ENCODE measurements at regions not wholly inside any gene's neighbourhood (a gene's known extent, or its start where the extent isn't known, plus 50 kb on each side); places are given as distances from the start of the nearest gene placed in this dataset.
"Not testable (repeated sequence)": the region's sequence is repeated elsewhere in the genome, so short reads cannot be mapped to it uniquely, and the experiment has no call there.

DNA sequence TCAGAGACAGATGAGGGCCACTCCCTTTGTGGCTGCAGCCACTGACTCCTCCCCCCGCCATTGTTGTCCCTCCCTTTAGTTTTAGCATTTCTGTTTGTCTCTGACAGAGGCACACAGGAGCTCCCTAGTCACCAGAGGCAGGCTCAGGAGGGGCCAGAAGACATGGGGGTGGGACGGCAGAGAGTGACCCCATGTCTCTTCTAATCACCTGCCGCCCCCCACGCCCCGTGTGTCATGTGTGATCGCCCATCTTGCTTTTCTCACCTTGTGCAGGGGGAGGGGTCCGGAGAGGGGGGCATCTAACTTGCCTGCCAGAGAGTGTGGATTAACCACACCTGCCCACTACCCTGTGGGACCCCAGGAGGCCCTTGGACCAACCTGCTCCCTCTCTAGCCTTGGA is 246.7 kb upstream of the TP53TG3C start:
- DNase-seq: not testable (repeated sequence)

DNA sequence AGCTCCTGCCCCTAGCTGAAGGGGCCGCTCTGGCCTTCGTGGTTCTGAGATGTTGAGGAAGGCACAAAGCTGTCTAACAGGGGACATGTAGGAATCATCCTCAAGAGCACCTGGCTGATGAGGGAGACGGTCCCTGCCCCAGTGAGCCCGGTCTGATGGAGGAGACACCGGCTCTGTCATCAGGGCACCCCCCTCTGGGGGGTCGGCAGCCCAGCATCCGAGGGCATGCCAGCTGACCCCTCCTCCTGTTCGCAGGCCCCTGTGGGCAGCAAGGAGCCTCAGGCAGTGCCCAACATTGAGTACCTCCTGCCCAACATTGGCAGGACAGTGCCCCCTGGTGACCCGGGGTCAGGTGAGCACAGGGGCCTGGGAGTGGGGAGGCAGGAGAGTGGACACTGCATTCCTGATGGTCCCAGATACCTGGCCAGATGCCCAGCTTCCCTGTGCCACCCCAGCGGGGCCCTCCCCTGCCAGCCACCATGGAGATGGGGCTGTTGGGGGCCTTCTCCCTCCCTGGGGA is 247.9 kb upstream of the TP53TG3C start:
- not testable (repeated sequence) for DNase-seq

DNA sequence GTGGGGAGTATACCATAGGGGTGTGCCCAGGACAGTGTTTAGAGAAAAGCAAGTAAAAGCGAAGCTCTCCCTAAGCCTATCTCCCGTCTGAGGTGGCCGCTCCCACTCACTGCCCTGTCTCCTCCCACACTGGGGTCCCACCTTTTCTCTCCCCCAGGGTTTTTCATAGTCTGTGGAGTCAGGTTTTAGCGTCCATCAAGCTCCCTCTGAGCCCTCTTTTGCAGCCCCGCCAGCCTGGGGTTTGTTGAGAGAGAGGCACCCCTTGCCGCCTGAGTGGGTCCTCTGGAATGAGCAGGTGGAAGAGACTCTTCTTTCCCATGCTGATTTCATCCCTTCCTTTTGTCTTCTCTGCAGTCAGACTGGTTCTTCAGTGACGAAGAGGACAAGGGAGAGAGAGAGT is 248.7 kb upstream of the TP53TG3C start:
- not testable (repeated sequence) for DNase-seq

DNA sequence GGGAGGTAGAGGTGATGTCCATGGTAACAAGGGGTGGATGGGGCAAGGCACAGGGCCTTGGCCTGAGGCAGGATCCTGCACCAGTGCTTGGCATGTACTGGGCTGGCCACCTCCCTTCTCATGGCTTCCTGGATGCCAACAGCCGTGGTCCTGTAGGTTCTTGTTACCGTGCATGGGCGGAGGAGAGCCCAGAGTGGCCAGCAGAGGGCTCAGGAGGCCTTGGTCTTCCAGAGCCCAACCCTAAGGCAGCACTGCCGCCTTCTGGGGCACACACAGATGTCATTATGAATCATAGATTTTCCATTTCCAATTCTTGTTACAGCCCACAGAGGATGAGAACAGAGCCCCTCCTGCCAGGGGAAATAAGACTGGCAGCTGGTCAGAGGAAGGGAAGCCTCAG is 254.2 kb upstream of the TP53TG3C start:
- DNase-seq: not testable (repeated sequence)

DNA sequence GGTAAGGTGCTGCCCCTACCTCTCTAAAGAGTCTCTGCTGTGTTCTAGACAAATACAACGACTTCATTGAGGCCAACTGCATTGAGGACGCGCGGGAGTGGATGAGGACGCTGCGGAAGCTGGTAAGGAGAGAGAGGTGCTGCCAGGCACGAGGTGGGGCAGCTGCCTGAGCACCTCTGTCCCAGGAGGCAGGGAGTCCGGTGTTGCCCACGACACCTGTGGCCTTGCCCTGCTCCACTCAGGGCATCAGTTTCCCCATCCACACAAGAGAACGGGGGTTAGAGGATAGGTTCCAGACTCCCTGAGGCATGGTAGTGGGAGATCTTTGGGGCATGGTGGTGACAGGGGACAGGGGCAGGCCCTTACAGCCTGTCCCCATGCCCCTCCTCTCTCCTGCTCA is 256.1 kb upstream of the TP53TG3C start:
- DNase-seq: not testable (repeated sequence)

DNA sequence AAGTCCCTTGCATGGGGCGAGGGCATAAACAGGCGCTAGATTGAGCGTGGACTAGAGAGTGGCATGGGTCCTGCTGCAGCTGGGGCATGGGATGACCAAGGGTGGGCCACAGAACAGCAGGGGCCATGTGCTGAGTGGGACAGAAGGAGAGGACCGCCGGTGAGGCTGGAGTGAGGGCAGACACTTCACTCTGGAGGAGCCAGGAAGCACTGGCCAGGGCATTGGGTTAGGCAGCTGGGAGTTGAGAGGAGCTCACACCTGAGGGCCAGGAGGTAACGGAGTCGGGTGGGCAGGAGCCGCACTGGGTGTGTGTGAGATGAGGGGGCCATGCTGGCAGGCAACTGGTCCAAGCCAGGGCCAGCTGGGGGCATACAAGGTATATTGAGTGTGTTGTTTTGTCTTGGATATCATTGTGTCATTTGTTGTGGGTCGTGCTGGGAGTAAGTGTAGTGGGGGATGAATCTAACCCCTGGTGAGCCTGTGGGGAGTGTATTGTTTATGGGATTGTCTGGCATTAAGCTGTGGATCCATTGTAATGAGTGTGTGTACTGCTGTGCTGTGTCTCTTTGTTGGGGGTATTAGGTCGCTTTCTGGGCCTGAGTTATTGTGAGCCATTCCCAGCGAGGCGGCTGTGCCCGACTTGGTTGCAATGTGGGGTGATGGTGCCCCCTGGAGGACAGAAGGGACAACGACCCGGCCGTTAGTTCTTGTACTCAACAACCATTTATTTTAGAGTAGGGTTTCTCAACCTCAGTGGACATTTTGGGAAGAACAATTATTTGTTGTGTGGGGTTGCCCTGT is 256.5 kb upstream of the TP53TG3 start:
- not testable (repeated sequence) for DNase-seq

DNA sequence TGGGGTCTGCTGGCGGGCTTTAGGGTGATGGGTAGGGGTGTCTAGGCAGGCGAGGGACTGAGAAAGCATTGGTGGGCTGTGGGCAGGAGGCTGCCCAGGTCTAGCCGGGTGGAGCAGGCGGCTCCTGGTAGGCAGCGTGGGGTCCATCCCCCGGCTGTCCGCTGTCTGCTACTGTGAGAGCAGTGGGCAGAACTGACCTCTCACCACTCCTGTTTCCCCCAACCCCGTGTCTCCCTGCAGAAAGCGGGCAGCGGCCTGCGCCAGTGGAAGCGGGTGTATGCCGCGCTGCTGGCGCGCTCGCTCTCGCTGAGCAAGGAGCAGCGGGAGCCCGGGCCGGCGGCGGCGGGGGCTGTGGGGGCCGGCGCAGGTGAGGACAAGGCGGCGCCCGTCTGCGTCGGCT is 249.2 kb upstream of the TP53TG3 start:
- DNase-seq: not testable (repeated sequence)

DNA sequence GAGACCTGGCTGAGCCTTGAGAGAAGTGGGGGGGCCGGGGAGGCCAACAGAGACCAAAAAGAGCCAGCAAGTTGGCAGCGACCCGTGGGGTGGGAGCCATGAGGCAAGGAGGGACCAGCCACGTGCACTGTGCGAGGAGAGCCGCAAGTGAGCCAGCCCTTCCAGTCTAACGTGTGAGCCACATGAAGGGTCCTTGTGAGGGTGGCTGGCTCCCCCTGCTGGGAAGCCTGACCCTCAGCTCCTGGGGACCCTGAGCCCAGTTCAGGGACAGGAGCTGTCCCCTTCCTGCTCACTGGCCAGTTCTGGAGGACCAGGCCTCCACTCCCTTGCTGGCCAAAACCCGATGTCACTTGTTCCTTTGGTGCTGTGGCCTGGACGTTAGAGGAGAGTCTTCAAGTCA is 246.6 kb upstream of the TP53TG3 start:
- peak in 1 of 2 experiments; percentile 0 for DNase-seq

DNA sequence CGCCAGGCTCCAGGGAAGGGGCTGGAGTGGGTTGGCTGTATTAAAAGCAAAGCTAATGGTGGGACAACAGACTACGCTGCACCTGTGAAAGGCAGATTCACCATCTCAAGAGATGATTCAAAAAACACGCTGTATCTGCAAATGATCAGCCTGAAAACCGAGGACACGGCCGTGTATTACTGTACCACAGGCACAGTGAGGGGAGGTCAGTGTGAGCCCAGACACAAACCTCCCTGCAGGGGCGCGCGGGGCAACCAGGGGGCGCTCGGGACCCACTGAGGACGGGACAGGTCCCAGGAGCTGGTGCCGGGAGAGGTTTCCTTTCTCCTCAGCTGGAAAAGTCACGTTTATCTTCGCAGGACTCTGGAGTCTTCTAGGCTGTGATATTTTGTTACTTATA is 239.4 kb upstream of the TP53TG3 start:
- DNase-seq: not testable (repeated sequence)

DNA sequence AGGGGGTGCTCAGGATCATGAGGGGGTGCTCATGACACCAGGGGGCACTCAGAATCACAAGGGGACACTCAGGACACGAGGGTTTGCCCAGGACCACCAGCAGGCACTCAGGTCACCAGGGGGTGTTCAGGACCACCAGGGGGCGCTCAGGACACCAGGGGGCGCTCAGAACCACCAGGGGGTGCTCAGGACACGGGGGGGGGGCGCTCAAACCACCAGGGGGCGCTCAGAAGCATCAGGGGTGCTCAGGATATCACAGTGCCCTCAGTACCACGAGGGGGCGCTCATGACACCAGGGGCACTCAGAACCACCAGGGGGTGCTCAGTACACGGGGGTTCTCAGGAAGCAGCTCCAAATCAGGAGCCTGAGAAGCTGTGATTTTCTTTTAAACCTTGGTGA is 221.8 kb upstream of the TP53TG3 start:
- DNase-seq: peak; percentile 67 to 73

DNA sequence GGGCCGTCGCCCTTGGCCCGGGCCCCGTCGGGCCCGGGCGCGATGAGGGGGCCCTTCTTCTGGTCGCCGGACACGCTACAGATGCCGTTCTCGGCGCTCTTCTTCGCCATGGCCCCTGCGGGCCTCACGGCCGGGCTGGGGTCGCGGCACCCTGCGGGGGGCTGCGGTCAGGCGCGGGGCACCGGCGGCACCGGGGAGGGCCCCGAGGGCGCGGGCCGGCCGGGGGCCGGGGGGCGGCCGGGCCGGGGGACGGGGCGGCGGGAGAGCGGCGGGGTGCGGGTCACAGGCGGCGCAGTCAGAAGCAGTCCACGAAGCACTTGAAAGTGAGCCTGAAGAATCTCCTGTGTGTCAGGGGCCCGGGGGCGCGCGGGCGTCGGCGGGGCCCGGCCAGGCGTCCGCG is 209.4 kb upstream of the TP53TG3 start:
- not testable (repeated sequence) for DNase-seq

DNA sequence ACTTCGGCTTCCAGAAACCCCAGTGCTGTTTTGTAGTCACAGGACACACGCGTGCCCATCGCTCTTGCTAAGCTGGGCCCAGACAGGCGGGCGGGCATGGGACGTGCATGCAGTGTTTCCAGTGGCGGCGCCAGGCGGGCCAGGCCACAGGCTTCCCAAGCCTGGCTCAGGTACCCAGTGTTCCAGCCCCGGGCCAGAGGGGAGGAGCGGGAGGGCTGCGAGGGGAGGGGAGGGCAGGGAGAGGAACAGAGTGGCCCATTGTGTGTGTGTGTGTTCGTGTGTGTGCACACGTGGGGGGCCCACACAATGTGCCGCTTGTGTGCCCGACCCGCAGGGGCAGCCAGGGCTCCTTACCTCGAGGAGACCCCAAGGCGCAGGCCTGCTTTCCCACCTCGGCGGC is 208.6 kb upstream of the TP53TG3 start:
- not testable (repeated sequence) for DNase-seq

DNA sequence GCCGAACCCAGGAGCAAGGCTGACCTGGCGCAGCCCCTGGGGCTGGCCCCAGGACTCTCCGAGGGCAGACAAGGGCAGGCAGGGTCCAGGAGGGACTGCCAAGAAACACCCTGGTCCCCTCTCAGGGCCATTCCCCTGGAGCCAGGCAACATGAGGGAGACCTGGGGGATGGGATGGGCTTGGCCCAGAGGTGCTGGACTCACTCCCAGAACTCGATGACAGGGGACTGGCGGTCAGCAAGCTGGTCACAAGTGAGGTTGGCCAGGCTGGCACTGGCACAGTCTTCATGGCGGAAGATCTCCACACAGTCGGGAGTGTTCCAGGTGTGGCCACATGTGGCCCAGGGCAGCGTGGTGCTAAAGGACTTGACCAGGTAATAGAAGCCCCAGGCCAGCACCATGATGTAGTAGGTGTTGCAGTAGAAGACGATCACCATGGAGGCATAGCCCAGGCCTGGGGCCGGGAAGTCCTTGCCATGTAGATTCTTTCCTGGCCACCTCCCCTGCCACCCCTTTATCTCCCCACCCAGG is 206.4 kb upstream of the TP53TG3 start:
- DNase-seq: not testable (repeated sequence)

DNA sequence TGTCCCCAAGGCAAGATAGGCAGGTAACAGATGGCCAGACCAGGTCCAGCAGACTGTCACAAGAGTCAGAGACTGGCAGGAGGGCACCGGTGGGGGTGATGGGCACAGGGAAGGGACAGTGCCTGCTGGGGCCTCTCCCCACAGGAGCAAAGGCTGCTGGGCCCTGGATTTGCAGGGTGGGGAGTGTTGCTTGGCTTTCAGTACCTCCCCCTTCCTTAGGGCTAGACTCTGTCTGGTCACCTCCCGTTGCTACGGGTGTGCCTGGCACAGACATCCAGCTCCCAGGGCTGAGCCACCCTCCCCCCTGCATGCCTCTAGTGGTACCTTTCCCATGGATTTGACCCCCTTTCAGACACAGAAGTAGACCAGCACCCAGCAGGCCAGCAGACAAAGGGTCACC is 205.7 kb upstream of the TP53TG3 start:
- DNase-seq: not testable (repeated sequence)

DNA sequence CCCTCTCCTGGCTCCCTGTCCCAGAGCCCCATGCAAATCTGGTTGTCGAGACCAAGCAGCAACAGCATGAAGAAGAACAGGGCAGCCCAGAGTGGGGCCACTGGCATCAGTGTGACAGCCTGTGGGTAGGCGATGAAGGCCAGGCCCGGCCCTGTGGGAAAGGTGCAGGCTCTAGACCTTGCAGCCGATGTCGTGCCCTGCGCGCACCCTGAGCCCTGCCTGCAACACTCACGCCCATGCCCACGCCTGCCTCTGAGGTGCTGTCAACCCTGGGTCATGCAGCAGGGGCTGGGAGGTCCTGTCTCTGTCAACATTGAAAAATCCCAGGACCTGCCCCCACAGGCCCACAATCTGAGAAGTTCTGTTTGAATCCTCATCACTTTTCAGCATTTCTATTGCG is 204.0 kb upstream of the TP53TG3 start:
- DNase-seq: not testable (repeated sequence)

DNA sequence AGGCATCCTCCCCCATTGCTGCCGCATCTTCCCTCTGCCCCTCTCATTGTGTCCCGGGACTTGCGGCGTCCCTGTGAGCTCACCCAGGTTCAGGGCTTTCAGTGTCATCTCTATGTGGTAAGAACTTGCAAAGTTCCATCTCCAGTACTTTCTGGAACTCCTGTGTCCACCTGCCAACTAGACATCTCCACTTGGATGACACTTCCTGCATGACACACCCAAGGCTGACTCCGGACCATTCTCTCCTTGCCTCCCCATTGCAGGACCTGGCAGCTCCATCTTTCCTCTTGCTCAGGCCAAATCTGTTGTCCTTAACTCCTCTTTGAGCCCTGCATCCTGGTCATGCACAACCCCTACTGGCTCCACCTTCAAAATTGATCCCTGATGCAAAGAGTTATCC is 200.8 kb upstream of the TP53TG3 start:
- not testable (repeated sequence) for DNase-seq

DNA sequence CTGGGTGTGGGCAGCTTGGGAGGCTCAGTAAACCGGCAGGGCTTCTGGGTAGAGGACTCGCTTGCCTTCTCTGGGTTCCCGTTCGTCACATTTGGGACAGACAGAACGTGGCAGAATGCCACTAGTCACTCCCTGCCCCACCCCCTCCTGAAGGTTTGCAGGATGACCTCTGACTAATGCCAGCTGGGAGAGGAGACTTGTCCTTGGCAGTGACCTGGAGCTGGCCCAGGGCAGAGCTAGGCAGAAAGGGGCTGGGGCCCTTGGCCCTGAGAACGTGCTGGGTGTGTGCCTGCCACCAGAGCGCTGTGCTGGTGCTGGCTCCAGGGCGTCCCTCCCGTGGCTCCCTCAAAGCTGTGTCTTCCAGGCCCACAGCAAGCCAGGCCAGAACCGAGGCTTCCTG is 197.8 kb upstream of the TP53TG3 start:
- not testable (repeated sequence) for DNase-seq

DNA sequence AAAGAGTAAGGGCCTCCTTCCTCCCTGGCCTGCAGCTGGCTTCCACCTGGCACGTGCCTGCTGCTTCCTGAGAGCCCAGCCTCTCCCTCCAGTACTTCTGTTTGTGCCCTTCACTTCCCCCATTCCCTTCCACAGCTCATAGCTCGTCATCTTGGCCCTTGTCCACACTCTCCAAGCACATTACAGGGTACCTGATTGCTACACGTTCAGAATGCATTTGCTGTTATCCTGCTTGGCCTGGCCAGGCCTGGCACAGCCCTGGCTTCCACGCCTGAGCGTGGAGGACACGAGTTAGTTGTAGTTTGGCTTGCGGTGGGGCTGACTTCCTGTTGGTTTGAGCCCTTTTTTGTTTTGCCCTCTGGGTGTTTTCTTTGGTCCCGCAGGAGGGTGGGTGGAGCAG is 197.2 kb upstream of the TP53TG3 start:
- not testable (repeated sequence) for DNase-seq

DNA sequence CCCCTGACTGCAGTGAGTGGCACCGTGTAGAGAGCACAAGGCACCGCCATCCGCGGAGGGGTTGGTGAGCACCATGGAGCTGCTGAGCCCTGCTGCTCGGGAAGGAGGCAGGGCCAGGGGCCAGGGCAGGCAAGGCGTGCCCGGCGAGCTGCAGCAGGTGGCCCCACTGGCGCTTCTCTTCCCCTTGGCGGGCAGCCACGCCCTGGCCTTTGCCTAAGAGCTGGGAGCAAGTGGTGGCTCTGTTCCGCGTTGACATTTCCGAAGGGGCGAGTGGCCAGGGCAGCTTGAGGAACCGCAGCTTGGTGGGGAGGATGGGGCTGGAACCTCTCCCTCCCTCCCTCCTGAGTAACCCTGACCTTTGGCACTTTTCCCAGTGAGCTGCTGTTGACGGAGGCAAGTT is 194.7 kb upstream of the TP53TG3 start:
- DNase-seq: not testable (repeated sequence)

DNA sequence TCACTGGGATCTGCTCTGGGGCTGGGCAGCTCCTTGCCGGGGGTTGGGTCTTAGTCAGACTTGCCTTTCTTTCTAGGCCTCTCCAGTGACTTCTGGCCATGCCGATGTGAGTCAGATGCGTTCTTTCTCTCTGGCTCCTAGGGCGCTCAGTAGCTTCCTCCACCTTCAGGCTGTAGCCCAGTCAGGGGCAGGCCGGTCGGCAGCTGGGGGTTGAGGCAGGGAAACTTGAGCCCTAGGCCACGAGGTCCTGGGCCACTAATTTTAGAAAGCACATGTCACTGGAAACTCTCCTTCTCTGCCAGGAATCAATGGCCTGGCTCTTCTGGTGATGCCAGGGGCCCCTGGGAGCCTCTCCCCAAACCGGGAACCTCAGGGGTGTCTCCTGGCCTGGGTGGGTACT is 192.4 kb upstream of the TP53TG3 start:
- not testable (repeated sequence) for DNase-seq

DNA sequence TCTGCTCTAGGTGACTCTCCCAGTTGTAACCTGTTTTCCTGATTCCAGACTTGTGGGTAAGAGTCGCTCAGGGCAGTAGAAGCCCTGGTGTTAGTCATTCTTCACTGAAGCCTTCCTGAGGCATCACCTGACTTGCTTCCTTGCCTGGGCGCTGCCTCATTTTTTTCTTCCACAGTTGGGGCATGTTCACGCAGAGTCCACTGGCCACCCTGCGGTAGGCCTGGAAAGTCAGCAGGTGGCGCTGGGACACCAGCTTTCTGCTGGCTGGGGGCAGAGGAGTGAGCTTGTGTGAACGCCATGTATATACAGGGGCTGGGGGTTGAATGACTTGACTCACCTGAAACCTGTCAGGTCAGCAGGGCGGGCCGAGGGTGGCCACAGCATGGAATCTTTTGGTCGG is 189.3 kb upstream of the TP53TG3 start:
- DNase-seq: not testable (repeated sequence)

DNA sequence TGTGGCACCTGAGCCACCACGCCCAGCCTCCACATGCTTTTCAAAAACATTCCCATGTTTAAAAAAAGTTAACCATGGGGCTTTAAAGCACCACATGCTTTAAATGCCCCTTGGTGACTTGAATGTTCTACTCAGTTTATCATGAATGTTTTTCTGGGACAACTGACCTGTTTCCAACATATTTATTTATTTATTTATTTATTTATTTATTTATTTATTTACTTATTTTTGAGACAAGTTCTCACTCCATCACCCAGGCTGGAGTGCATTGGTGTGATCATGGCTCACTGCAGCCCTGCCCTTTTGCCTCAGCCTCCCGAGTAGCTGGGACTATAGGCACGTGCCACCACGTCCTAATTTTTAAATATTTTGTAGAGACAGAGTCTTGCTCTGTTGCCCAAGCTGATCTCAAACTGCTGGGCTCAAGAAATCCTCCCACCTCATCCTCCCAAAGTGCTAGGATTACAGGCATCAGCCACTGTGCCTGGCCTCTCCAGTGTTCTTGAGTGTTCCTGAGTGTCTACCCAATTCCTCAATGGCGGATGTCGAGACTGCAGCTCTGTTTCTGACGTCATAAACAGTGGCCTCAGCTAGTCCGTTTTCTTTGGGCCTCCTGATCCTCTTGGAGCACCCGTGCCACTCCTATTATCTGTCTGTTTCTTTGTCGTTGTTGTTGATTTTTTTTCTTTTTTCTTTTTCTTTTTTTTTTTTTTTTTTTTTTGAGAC is 185.7 kb upstream of the TP53TG3 start:
- DNase-seq: not testable (repeated sequence)

DNA sequence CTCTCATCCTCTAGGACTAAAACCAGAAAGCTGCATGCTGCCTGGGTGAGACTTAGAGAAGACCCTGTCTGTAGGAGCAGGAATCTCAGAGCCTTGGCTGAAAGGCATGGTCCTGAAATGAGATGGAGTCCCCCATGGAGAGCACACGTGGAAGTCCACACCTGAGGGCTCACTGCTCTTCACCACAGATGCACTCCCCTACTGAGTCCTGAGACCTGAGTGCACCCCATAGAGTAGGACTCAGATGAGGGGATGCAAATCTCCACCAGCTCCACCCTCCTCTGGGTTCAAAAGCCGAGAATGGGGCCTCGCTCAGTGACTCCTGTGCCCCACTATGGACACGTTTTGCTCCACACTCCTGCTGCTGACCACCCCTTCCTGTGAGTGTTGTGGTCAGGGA is 171.4 kb upstream of the TP53TG3 start:
- DNase-seq: not testable (repeated sequence)
